Liver (tissue), 8 donors: ENCODE measurements at regions not wholly inside any gene's neighbourhood (a gene's known extent, or its start where the extent isn't known, plus 50 kb on each side); places are given as distances from the start of the nearest gene placed in this dataset.
A peak's percentile ranks its signal among the peaks of the same experiment; 100 is the strongest.

ENCODE experiments used
- DNase-seq: peaks from one replicate; pipeline ENCODE4 v3.0.0-alpha.2; 2017; ENCODE audit warnings: low spot score
- H3K27ac ChIP-seq, 2 donors: one replicate each; pipeline ENCODE4 v1.7.0; 2013; ENCODE audit warnings: inconsistent platforms in 2 of 2, low read length in 2 of 2, control low read depth in 1 of 2, low read depth in 1 of 2, mild to moderate bottlenecking in 1 of 2
- H3K27me3 ChIP-seq, 4 donors: one replicate each; pipeline versions ENCODE4 v1.6.1 to v1.7.0; 2013; ENCODE audit warnings: low read length in 3 of 4, inconsistent platforms in 1 of 4, mild to moderate bottlenecking in 1 of 4, moderate library complexity in 1 of 4; ENCODE audit not compliant: control insufficient read depth in 4 of 4, insufficient read depth in 4 of 4
- H3K36me3 ChIP-seq, 4 donors: one replicate each; pipeline versions ENCODE4 v1.6.1 to v1.7.0; 2013; ENCODE audit warnings: low read length in 3 of 4, mild to moderate bottlenecking in 3 of 4, low read depth in 1 of 4, moderate library complexity in 1 of 4; ENCODE audit not compliant: control insufficient read depth in 4 of 4, insufficient read depth in 3 of 4
- H3K4me1 ChIP-seq, 4 donors: one replicate each; pipeline versions ENCODE4 v1.6.1 to v1.7.0; 2013; ENCODE audit warnings: low read length in 3 of 4, mild to moderate bottlenecking in 3 of 4, moderate library complexity in 1 of 4; ENCODE audit not compliant: control insufficient read depth in 4 of 4, insufficient read depth in 4 of 4
- H3K4me3 ChIP-seq, 3 donors: one replicate each; pipeline versions ENCODE4 v1.6.1 to v1.7.0; 2013; ENCODE audit warnings: low read length in 3 of 3, control low read depth in 1 of 3, low read depth in 1 of 3, mild to moderate bottlenecking in 1 of 3
- H3K9ac ChIP-seq, 2 donors: one replicate each; pipeline ENCODE4 v1.7.0; 2013; ENCODE audit warnings: low read length in 2 of 2, mild to moderate bottlenecking in 2 of 2, moderate library complexity in 2 of 2, control low read depth in 1 of 2, low read depth in 1 of 2
- H3K9me3 ChIP-seq, 4 donors: one replicate each; pipeline versions ENCODE4 v1.6.1 to v1.7.0; 2013; ENCODE audit warnings: low read length in 3 of 4; ENCODE audit not compliant: control insufficient read depth in 4 of 4
- ATF3 ChIP-seq: IDR thresholded peaks from 2 replicates; pipeline ENCODE4 v1.6.1; 2016; ENCODE audit warnings: antibody characterized with exemption
- EGR1 ChIP-seq, 2 donors: IDR thresholded peaks; 2 replicates each; pipeline ENCODE4 v1.6.1; 2016 to 2018; ENCODE audit warnings: antibody characterized with exemption in 2 of 2, low read depth in 2 of 2
- FOXA1 ChIP-seq: IDR thresholded peaks from 2 replicates; pipeline ENCODE4 v1.6.1; 2016; ENCODE audit warnings: antibody characterized with exemption
- GABPA ChIP-seq, 2 donors: IDR thresholded peaks in 1 of 2; conservative IDR thresholded peaks in 1 of 2; 2 replicates each; pipeline ENCODE4 v1.6.1; 2016; ENCODE audit warnings: antibody characterized with exemption in 2 of 2, mild to moderate bottlenecking in 1 of 2, moderate library complexity in 1 of 2
- HNF4A ChIP-seq, 2 donors: conservative IDR thresholded peaks; 2 replicates each; pipeline ENCODE4 v1.6.1; 2016; ENCODE audit warnings: antibody characterized with exemption in 2 of 2, mild to moderate bottlenecking in 2 of 2
- HNF4G ChIP-seq: IDR thresholded peaks from 2 replicates; pipeline ENCODE4 v1.6.1; 2016; ENCODE audit warnings: antibody characterized with exemption
- JUND ChIP-seq, 2 donors: IDR thresholded peaks; 2 replicates each; pipeline ENCODE4 v1.6.1; 2016; ENCODE audit warnings: antibody characterized with exemption in 2 of 2
- NR2F2 ChIP-seq: IDR thresholded peaks from 2 replicates; pipeline ENCODE4 v1.6.1; 2016; ENCODE audit warnings: antibody characterized with exemption
- RAD21 ChIP-seq, 2 donors: IDR thresholded peaks; 2 replicates each; pipeline ENCODE4 v1.6.1; 2016; ENCODE audit warnings: antibody characterized with exemption in 2 of 2, mild to moderate bottlenecking in 2 of 2
- RXRA ChIP-seq, 2 donors: IDR thresholded peaks; 2 replicates each; pipeline ENCODE4 v1.6.1; 2017 to 2018; ENCODE audit warnings: antibody characterized with exemption in 2 of 2, mild to moderate bottlenecking in 1 of 2
- SP1 ChIP-seq: IDR thresholded peaks from 2 replicates; pipeline ENCODE4 v1.6.1; 2018; ENCODE audit warnings: antibody characterized with exemption, mild to moderate bottlenecking
- TAF1 ChIP-seq: conservative IDR thresholded peaks from 2 replicates; pipeline ENCODE4 v1.6.1; 2016; ENCODE audit warnings: antibody characterized with exemption, mild to moderate bottlenecking
- YY1 ChIP-seq: IDR thresholded peaks from 2 replicates; pipeline ENCODE4 v1.6.1; 2016; ENCODE audit warnings: antibody characterized with exemption, mild to moderate bottlenecking
- WGBS: extraction: QIAGEN DNeasy Blood & Tissue Kit; methylation state at CpG from one replicate; pipeline ENCODE4 v1.1.7; 2013; 5-methylcytosine and 5-hydroxymethylcytosine counted together
- TF ChIP-seq, protein P1 (sequence below): fragments of 150-350 bp; IDR thresholded peaks from 2 replicates; pipeline ENCODE4 v1.5.1; 2017; ENCODE audit warnings: improper control_type of control experiment, low read depth, low read length; ENCODE audit not compliant: missing input control
- TF ChIP-seq, protein P2 (sequence below): IDR thresholded peaks from 2 replicates; pipeline ENCODE4 v1.6.1; 2016; ENCODE audit warnings: antibody characterized with exemption
- TF ChIP-seq, protein P3 (sequence below): IDR thresholded peaks from 2 replicates; pipeline ENCODE4 v1.6.1; 2016; ENCODE audit warnings: antibody characterized with exemption
- TF ChIP-seq, protein P4 (sequence below): IDR thresholded peaks from 2 replicates; pipeline ENCODE4 v1.6.1; 2016; ENCODE audit warnings: antibody characterized with exemption, mild to moderate bottlenecking
- donor health status: healthy.
- donor health status: healthy.
- donor health status: healthy.
- donor health status: healthy.
- donor health status: healthy.

DNA sequence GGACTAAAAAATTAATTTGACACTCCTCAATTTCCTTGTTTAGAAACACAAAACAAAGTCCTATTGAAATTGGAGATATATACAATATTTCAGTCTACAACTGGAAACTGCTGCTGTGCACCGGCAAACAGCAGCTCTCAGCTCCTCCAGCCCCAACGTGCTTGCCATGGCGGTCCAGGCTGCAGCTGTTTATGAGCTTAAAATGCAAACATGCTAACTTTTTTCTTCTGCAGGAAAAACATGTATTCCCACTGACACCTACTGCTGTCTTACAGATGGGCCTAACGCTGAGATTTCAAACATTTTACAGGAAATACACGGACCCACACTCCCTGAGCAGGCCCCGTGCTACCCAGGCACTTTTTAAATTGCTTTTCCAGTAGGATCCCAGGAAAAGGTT lies 195.5 kb downstream of the BCL11A start:
- no peak overlapping the region for H3K9ac ChIP-seq
- H3K27ac ChIP-seq: no peak overlapping the region
- peak; percentile 1 for DNase-seq
- H3K4me3 ChIP-seq: no peak overlapping the region
- 93% methylated on average over 6 of the region's 6 CpGs for WGBS
- no peaks in the 10 kb centered on the region for H3K27me3 ChIP-seq
- H3K9me3 ChIP-seq: no peaks in the 10 kb centered on the region
- H3K4me1 ChIP-seq: no peaks in the 10 kb centered on the region
- TF ChIP-seq RAD21 (IDR thresholded peaks at IDR 0.05) (no peak), JUND (IDR thresholded peaks at IDR 0.05) (no peak), EGR1 (IDR thresholded peaks at IDR 0.05; ENCODE audit: low read depth in 2 of 2) (no peak), RXRA (IDR thresholded peaks at IDR 0.05) (no peak), NR2F2 (no peak), ATF3 (no peak), TAF1 (no peak), SP1 (no peak), HNF4A (conservative IDR thresholded peaks at IDR 0.05) (no peak), HNF4G (no peak), FOXA1 (no peak)
- TF ChIP-seq, protein P1, sequence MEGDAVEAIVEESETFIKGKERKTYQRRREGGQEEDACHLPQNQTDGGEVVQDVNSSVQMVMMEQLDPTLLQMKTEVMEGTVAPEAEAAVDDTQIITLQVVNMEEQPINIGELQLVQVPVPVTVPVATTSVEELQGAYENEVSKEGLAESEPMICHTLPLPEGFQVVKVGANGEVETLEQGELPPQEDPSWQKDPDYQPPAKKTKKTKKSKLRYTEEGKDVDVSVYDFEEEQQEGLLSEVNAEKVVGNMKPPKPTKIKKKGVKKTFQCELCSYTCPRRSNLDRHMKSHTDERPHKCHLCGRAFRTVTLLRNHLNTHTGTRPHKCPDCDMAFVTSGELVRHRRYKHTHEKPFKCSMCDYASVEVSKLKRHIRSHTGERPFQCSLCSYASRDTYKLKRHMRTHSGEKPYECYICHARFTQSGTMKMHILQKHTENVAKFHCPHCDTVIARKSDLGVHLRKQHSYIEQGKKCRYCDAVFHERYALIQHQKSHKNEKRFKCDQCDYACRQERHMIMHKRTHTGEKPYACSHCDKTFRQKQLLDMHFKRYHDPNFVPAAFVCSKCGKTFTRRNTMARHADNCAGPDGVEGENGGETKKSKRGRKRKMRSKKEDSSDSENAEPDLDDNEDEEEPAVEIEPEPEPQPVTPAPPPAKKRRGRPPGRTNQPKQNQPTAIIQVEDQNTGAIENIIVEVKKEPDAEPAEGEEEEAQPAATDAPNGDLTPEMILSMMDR: no peak
- TF ChIP-seq, protein P2, sequence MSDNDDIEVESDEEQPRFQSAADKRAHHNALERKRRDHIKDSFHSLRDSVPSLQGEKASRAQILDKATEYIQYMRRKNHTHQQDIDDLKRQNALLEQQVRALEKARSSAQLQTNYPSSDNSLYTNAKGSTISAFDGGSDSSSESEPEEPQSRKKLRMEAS: no peak
- TF ChIP-seq, protein P3, sequence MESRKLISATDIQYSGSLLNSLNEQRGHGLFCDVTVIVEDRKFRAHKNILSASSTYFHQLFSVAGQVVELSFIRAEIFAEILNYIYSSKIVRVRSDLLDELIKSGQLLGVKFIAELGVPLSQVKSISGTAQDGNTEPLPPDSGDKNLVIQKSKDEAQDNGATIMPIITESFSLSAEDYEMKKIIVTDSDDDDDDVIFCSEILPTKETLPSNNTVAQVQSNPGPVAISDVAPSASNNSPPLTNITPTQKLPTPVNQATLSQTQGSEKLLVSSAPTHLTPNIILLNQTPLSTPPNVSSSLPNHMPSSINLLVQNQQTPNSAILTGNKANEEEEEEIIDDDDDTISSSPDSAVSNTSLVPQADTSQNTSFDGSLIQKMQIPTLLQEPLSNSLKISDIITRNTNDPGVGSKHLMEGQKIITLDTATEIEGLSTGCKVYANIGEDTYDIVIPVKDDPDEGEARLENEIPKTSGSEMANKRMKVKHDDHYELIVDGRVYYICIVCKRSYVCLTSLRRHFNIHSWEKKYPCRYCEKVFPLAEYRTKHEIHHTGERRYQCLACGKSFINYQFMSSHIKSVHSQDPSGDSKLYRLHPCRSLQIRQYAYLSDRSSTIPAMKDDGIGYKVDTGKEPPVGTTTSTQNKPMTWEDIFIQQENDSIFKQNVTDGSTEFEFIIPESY: no peak
- no peaks in the 10 kb centered on the region for H3K36me3 ChIP-seq

DNA sequence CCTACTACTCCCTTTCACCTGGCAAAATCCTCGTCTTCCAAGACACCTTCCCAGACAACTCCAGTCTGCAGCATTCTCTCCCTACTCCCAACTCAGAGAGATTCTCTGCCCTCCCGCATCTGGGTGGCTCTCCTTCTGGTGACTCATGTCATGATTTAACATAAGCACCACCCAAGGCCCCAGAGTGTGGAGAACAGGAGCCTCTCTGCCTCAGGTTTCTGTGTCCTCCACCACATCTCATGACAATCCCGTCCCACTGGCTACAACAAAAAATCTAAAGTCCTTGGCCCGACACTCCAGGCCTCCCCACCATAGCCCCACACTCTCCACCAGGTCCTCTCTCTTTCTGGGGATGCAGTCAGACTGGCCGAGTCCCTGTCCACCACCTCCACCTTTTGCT lies 197.1 kb downstream of the BCL11A start:
- Histone ChIP-seq H3K36me3 (no peaks in the 10 kb centered on the region), H3K9ac (no peak overlapping the region), H3K27me3 (no peaks in the 10 kb centered on the region), H3K4me1 (no peaks in the 10 kb centered on the region), H3K4me3 (no peak overlapping the region), H3K27ac (no peak overlapping the region), H3K9me3 (no peaks in the 10 kb centered on the region)
- peak; percentile 13 for DNase-seq
- no peak for TF ChIP-seq SP1
- TF ChIP-seq, protein P2: no peak
- no peak for TF ChIP-seq YY1
- TF ChIP-seq, protein P4, sequence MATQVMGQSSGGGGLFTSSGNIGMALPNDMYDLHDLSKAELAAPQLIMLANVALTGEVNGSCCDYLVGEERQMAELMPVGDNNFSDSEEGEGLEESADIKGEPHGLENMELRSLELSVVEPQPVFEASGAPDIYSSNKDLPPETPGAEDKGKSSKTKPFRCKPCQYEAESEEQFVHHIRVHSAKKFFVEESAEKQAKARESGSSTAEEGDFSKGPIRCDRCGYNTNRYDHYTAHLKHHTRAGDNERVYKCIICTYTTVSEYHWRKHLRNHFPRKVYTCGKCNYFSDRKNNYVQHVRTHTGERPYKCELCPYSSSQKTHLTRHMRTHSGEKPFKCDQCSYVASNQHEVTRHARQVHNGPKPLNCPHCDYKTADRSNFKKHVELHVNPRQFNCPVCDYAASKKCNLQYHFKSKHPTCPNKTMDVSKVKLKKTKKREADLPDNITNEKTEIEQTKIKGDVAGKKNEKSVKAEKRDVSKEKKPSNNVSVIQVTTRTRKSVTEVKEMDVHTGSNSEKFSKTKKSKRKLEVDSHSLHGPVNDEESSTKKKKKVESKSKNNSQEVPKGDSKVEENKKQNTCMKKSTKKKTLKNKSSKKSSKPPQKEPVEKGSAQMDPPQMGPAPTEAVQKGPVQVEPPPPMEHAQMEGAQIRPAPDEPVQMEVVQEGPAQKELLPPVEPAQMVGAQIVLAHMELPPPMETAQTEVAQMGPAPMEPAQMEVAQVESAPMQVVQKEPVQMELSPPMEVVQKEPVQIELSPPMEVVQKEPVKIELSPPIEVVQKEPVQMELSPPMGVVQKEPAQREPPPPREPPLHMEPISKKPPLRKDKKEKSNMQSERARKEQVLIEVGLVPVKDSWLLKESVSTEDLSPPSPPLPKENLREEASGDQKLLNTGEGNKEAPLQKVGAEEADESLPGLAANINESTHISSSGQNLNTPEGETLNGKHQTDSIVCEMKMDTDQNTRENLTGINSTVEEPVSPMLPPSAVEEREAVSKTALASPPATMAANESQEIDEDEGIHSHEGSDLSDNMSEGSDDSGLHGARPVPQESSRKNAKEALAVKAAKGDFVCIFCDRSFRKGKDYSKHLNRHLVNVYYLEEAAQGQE: no peak
- no peak for TF ChIP-seq HNF4G
- no peak for TF ChIP-seq GABPA (IDR thresholded peaks at IDR 0.05 in 1 of 2, conservative IDR thresholded peaks at IDR 0.05 in 1 of 2)
- 87% methylated on average over 5 of the region's 5 CpGs for WGBS
